Activated CD4-positive, alpha-beta T cell treated with anti-CD3 and anti-CD28 coated beads, Interleukin-2, amount 10 ng/mL, durations not matched to agents 24 days and 14 days (primary cell): ENCODE measurements at regions not wholly inside any gene's neighbourhood (a gene's known extent, or its start where the extent isn't known, plus 50 kb on each side); places are given as distances from the start of the nearest gene placed in this dataset.
"Not testable (repeated sequence)": the region's sequence is repeated elsewhere in the genome, so short reads cannot be mapped to it uniquely, and the experiment has no call there.

Experiments used
- DNase-seq: peaks from one replicate; pipeline ENCODE4 v3.0.0; 2022
- H3K27ac Mint-ChIP-seq: one replicate; pipeline ENCODE4 v1.8.0; 2022; ENCODE audit warnings: mild to moderate bottlenecking, mixed read lengths
- H3K27me3 Mint-ChIP-seq: one replicate; pipeline ENCODE4 v1.8.0; 2022; ENCODE audit warnings: mixed read lengths
- H3K36me3 Mint-ChIP-seq: one replicate; pipeline ENCODE4 v1.8.0; 2022; ENCODE audit warnings: low read depth, mild to moderate bottlenecking, mixed read lengths
- H3K4me1 Mint-ChIP-seq: one replicate; pipeline ENCODE4 v1.8.0; 2021; ENCODE audit warnings: mixed read lengths
- H3K4me3 Mint-ChIP-seq: one replicate; pipeline ENCODE4 v1.8.0; 2022; ENCODE audit warnings: mild to moderate bottlenecking, moderate library complexity, mixed read lengths
- H3K9me3 Mint-ChIP-seq: one replicate; pipeline ENCODE4 v1.8.0; 2021; ENCODE audit warnings: mixed read lengths
- intact Hi-C: fragments of 100-400 bp; cut with micrococcal nuclease; formaldehyde crosslinking; loops from one replicate; pipeline ENCODE4 v1.15.1; 2023

DNA sequence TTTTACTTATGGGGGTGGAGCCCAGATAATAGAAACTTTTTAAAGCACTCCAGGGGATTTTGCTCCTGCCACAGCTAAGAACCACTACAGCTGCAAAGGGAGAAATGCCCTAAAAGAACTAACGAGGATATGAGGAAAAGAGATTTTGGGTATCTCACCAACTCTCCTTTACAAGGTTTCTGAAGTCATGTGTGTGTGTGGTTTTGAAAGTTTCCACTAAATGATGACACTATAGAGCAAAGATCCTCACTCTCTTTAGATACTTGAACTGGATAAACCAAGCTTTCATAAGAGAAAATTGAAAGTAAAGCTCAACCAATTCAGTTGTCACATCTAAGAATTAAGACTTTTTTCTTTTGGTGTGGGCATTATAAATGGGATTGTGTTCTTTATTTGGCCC is 455.3 kb upstream of the ALCAM start:
- no peaks in the 10 kb centered on the region for H3K27me3 Mint-ChIP-seq
- no peaks in the 10 kb centered on the region for H3K9me3 Mint-ChIP-seq
- H3K27ac Mint-ChIP-seq: no peak overlapping the region
- no peak overlapping the region for H3K4me3 Mint-ChIP-seq
- DNase-seq: no peak
- H3K36me3 Mint-ChIP-seq: no peaks in the 10 kb centered on the region
- H3K4me1 Mint-ChIP-seq: no peaks in the 10 kb centered on the region
- intact Hi-C loops: no loop called here

DNA sequence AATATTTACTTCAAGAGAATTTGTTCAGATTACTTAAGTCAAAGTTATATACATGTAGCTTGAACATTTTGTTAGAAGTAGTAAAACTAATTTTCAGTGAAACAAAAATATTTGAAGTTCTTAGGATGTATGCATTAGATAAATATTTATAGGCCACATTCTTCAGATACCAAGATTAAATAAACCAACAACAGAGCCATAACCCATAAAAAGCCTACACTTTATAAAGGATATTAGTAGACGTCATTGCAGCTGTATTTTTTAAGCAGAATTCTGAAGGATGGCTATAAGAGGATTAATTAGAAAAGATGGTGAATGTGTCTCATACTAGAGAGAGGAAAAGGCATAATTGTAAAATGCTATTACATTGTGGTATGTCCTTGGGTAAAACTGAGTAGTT is 449.7 kb upstream of the ALCAM start:
- no peaks in the 10 kb centered on the region for H3K9me3 Mint-ChIP-seq
- H3K4me3 Mint-ChIP-seq: no peak overlapping the region
- no peaks in the 10 kb centered on the region for H3K36me3 Mint-ChIP-seq
- H3K4me1 Mint-ChIP-seq: no peaks in the 10 kb centered on the region
- intact Hi-C loops: no loop called here
- H3K27ac Mint-ChIP-seq: no peak overlapping the region
- no peak for DNase-seq
- H3K27me3 Mint-ChIP-seq: no peaks in the 10 kb centered on the region

DNA sequence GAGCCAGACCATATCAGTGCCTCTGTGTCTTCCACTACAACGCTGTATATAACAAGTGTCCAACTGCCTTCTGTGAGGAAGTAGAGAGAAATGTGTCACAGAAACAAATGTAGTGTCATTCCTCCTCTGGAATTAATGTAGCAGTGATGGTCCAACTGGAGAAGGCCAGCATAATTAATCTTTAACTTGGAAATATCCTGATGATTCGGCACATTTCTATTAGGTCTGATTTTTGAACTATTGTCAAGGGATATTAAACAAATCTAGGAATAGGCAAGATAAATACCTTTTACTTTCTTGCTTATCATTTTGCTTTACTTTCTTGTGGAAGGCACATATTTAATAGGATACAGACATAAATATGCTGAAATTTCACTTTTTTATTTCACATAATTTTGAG is 446.2 kb upstream of the ALCAM start:
- Mint-ChIP-seq H3K27ac (no peak overlapping the region), H3K9me3 (no peaks in the 10 kb centered on the region), H3K4me3 (no peak overlapping the region), H3K4me1 (no peaks in the 10 kb centered on the region), H3K27me3 (no peaks in the 10 kb centered on the region), H3K36me3 (no peaks in the 10 kb centered on the region)
- no peak for DNase-seq
- intact Hi-C loops: no loop called here

DNA sequence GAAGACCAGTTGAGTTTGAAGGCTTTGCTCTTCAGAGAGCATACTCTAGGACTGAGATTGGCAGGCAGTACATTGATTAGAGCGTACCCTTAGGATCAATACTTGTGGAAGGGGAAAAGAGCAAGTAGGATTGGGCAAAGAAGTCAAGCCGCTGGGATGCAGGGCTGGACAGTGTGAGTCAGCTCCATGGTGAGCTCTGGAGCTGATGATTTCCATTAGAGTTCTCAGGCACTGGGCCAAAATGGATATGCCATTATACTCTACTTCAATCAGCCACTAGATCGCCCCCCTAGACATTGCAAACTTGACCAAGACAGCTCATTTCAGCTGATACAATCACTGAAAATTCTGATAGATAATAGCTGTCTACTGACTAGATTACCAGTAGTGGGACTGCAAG is 432.7 kb upstream of the ALCAM start:
- no peak for DNase-seq
- intact Hi-C loops: no loop called here
- Mint-ChIP-seq H3K27ac (no peak overlapping the region), H3K4me1 (no peaks in the 10 kb centered on the region), H3K9me3 (peaks cover 10% of the 10 kb centered on the region), H3K4me3 (no peak overlapping the region), H3K36me3 (no peaks in the 10 kb centered on the region), H3K27me3 (no peaks in the 10 kb centered on the region)

DNA sequence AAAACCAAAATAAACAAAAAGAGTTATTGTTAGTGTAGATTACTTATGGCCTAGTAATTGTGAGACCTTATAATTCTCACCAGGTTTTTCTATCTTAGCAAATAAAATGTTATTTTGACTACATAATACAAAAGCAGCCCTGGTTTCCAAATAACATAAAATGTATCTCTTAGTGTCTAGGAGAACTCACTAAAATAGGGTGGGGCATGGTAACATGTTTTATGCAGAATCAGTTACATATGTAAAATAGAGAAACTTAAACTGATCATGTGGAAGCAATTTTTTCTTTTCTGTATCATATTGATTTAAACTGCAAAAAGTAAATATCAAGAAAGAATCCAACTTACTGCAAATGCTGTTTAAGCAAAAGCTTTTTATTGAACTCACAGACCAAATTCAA is 431.1 kb upstream of the ALCAM start:
- no peak for DNase-seq
- peaks cover 10% of the 10 kb centered on the region for H3K9me3 Mint-ChIP-seq
- no peak overlapping the region for H3K27ac Mint-ChIP-seq
- no peaks in the 10 kb centered on the region for H3K4me1 Mint-ChIP-seq
- H3K36me3 Mint-ChIP-seq: no peaks in the 10 kb centered on the region
- H3K27me3 Mint-ChIP-seq: no peaks in the 10 kb centered on the region
- H3K4me3 Mint-ChIP-seq: no peak overlapping the region
- intact Hi-C loops: no loop called here

DNA sequence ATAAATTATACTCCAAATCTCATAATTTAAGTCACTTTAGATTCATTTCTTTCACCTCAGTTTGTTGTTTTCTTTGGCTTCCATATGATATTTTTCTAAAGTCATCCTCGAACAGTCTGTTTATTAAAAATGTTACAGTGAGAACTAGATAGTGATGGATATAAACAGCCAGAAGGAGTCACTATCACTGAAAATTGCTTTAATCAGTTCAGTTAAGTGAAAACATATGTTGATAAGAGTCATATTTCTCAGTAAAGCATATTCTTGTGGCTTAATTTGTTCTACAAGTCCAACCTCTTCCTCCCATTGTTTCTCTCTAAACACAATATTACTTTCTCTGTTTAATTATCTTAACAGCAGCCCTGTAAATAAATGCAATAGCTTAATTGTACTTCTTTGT is 427.5 kb upstream of the ALCAM start:
- H3K9me3 Mint-ChIP-seq: no peaks in the 10 kb centered on the region
- no peak overlapping the region for H3K27ac Mint-ChIP-seq
- H3K27me3 Mint-ChIP-seq: no peaks in the 10 kb centered on the region
- no peak overlapping the region for H3K4me3 Mint-ChIP-seq
- H3K4me1 Mint-ChIP-seq: no peaks in the 10 kb centered on the region
- no peak for DNase-seq
- intact Hi-C loops: no loop called here
- no peaks in the 10 kb centered on the region for H3K36me3 Mint-ChIP-seq

DNA sequence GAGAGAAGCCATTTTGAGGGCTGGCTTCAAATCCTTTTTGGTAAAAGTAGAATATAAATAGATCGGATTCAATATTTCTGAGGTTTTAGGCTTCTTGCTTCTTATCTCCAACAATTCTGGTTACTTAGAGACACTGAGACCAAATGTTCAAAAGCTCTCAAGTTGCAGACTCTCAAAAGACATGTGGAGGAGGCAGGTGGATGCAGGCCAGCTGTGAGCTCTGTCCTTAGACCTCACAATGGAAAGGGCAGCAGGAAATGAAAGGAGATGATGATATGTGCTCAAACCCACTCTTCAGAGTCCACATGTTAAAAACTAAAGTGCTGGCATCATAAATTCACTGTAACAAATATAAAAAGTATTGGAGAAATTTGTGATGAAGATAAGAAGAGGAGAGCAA is 424.9 kb upstream of the ALCAM start:
- H3K9me3 Mint-ChIP-seq: peaks cover 4% of the 10 kb centered on the region
- no peak overlapping the region for H3K27ac Mint-ChIP-seq
- H3K4me3 Mint-ChIP-seq: no peak overlapping the region
- intact Hi-C loops: no loop called here
- no peaks in the 10 kb centered on the region for H3K36me3 Mint-ChIP-seq
- H3K4me1 Mint-ChIP-seq: no peaks in the 10 kb centered on the region
- no peak for DNase-seq
- no peaks in the 10 kb centered on the region for H3K27me3 Mint-ChIP-seq

DNA sequence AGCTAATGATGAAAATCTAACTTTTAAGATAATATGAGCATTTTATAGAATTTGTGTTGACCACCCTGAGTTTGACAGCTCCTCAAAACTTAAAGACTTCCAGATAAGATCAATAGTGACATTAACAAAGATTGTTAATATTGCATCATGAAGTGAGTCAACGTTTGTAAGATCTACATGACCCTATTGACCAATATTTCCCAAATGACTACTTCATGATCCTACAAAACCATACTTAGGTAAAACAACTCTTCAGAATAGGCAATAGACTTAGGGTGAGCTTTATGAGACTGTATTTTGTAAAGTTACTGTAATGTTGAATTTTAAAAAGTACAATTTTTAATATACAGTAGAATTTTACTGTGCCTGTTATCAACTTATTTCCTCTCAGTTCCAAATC is 422.7 kb upstream of the ALCAM start:
- Mint-ChIP-seq H3K4me3 (no peak overlapping the region), H3K4me1 (no peaks in the 10 kb centered on the region), H3K27ac (no peak overlapping the region), H3K9me3 (peaks cover 4% of the 10 kb centered on the region), H3K36me3 (no peaks in the 10 kb centered on the region), H3K27me3 (no peaks in the 10 kb centered on the region)
- intact Hi-C loops: no loop called here
- no peak for DNase-seq

DNA sequence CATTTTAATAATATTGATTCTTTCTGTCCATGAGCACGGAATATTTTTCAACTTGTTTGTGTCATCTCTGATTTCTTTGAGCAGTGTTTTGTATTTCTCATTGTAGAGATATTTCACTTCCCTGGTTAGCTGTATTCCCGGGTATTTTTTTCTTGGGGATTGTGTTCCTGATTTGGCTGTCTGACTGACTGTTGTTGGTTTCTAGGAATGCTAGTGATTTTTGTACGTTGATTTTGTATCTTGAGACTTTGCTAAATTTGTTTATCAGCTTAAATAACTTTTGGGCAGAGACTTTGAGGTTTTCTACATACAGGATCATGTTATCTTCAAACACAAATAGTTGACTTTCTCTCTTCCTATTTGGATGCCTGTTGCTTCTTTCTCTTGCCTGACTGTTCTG is 418.8 kb upstream of the ALCAM start:
- Mint-ChIP-seq H3K36me3 (no peaks in the 10 kb centered on the region), H3K27me3 (no peaks in the 10 kb centered on the region), H3K9me3 (peaks cover 4% of the 10 kb centered on the region), H3K27ac (no peak overlapping the region), H3K4me1 (no peaks in the 10 kb centered on the region), H3K4me3 (no peak overlapping the region)
- no peak for DNase-seq
- intact Hi-C loops: no loop called here

DNA sequence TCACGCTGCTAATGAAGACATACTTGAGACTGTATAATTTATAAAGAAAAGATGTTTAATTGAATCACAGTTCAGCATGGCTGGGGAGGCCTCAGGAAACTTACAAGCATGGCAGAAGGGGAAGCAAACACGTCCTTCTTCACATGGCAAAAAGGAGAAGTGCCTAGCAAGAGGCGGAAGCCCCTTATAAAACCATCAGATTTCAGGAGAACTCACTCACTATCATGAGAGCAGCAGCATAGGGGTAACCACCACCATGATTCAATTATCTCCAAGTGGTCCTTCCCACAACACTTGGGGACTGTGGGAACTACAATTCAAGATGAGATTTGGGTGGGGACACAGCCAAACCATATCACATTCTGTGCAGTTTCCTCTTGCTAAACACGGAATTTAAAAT is 416.9 kb upstream of the ALCAM start:
- intact Hi-C loops, H3K9me3 Mint-ChIP-seq, H3K36me3 Mint-ChIP-seq, H3K4me1 Mint-ChIP-seq, H3K27me3 Mint-ChIP-seq, H3K27ac Mint-ChIP-seq, H3K4me3 Mint-ChIP-seq, DNase-seq: not testable (repeated sequence)

DNA sequence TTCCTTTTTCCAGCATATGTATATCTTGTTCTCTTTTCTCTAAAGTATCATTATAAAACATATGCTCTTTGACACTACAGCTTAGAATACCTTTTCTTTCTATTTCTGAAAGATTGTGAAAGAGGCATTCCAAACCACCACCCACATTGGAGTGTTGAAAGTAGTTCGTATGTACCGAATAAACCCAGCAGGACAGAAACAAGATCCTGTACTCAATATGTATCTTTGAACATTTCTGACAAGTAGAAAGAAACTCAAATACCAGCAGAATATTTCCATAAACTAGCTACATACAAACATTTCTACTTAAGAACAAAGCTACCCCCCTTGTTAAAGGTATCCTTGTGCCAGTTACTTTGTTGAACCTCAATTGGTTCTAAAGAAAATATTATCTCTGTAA is 415.3 kb upstream of the ALCAM start:
- no peaks in the 10 kb centered on the region for H3K4me1 Mint-ChIP-seq
- H3K36me3 Mint-ChIP-seq: no peaks in the 10 kb centered on the region
- intact Hi-C loops: no loop called here
- H3K4me3 Mint-ChIP-seq: no peak overlapping the region
- H3K27me3 Mint-ChIP-seq: no peaks in the 10 kb centered on the region
- no peak for DNase-seq
- no peak overlapping the region for H3K27ac Mint-ChIP-seq
- no peaks in the 10 kb centered on the region for H3K9me3 Mint-ChIP-seq

DNA sequence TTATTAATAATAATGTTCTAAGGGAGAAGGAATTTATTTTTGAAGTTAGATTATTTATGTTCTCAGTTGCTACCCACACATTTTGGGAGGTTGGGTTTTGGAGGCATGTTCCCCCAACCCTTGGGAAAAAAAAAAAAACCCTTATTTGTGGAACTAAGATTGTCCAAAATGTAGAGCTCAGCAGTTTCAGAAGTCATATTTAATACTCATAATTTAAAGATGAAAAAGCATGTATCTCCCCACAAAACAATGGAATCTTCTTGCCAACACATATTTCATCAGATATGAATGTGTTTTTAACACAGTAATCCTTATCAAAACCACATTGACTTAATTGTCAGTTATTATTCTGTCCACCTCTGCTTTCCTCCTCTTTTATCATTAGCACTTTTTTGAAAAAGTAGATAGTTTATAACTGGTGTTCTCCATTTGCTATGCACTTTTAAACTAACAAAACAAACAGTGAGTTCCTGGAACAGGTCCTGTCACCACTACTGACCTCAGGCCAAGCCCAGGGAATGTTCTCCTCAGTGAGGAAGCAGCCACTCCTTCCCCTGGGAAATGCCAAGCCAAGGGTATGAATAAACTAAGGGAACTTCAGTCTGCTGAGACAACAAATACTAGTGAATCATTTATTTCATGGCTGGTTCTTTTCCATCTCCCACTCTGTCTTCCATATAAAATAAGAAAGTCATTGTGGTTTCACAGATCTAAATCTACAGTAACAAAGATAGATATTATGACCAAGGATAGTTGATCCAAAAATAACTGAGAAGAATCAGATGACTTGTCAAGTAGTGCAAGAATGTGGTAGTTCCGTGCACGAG is 414.4 kb upstream of the ALCAM start:
- intact Hi-C loops: no loop called here
- Mint-ChIP-seq H3K4me1 (no peaks in the 10 kb centered on the region), H3K36me3 (no peaks in the 10 kb centered on the region), H3K9me3 (no peaks in the 10 kb centered on the region), H3K27me3 (no peaks in the 10 kb centered on the region), H3K27ac (no peak overlapping the region), H3K4me3 (no peak overlapping the region)
- DNase-seq: no peak

DNA sequence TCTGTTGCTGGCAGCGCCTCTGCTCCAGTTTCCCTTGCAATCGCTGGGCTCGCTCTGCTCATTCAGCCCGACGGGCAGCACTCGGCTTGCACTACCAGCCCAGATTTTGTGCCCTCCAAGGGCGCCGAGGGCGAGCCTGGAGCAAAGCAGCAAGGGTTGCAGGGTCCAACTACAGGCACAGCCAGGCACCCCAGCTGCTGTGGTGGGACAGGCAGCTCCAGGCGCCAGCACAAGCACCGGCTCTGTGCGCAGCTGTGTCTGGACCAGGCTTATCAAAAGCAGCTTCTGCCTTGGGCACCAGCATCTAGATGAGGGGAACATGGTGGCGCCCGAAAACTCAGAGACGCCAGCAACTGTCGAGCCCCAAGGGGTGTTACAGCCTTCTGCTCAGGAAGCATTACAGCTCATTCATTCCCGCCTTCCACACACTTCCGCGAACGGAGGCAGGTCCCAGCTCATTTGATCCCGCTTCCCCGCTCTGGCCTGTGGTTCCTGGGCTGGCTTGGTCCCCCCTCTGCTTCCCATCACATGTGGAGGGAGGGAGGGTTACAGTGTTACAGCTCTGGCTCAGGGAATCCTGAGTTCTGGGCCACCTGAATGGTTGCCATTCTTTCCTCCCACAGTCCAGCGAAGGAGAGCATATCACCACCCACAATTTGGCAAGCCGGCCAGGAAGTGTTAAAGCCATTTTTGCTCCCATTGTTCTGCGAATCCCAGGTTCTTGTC is 409.9 kb upstream of the ALCAM start:
- Mint-ChIP-seq H3K4me1 (no peaks in the 10 kb centered on the region), H3K27me3 (no peaks in the 10 kb centered on the region), H3K9me3 (no peaks in the 10 kb centered on the region), H3K36me3 (no peaks in the 10 kb centered on the region), H3K4me3 (no peak overlapping the region), H3K27ac (no peak overlapping the region)
- no peak for DNase-seq
- intact Hi-C loops: no loop called here

DNA sequence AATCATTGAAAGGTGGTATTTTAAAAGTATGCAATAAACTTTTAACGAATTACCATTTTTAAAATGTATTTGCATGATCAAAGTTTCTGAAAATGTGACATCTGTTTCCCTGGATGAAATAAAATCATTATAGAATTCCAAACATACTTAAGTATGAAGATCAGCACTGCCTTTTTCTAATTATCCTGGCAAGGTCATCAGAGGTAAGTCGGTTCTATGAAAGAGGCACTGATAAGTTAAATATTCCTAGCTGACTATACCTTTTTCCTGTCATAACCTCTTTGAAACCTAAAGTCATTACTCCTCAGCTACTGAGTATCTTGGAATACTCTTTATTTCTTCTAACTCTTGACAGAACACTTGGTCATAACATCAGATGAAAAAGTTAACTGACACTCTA is 406.1 kb upstream of the ALCAM start:
- no peaks in the 10 kb centered on the region for H3K27me3 Mint-ChIP-seq
- no peaks in the 10 kb centered on the region for H3K9me3 Mint-ChIP-seq
- no peak overlapping the region for H3K27ac Mint-ChIP-seq
- no peaks in the 10 kb centered on the region for H3K36me3 Mint-ChIP-seq
- DNase-seq: no peak
- no peaks in the 10 kb centered on the region for H3K4me1 Mint-ChIP-seq
- intact Hi-C loops: no loop called here
- H3K4me3 Mint-ChIP-seq: no peak overlapping the region

DNA sequence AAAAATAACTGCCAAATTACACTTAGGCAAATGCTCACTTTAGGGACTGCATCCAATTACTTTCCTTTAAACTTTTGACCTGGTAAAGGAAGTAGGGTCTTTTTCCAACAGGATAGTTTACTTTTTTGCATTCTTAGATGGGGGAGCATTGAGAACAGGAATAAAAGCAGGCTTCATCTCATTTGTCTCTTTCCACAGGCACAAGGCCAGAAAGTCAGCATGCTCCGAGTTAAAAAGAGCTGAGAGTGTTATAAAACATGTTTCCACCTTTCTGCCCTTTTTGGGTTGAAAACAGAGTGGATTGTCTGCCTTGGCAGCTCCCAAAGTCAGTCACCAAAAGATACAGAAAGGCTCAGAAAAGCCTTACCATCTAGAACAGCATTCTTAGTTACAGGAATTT is 404.9 kb upstream of the ALCAM start:
- H3K4me1 Mint-ChIP-seq: no peaks in the 10 kb centered on the region
- no peaks in the 10 kb centered on the region for H3K9me3 Mint-ChIP-seq
- H3K27me3 Mint-ChIP-seq: no peaks in the 10 kb centered on the region
- intact Hi-C loops: no loop called here
- no peak for DNase-seq
- H3K4me3 Mint-ChIP-seq: no peak overlapping the region
- H3K36me3 Mint-ChIP-seq: no peaks in the 10 kb centered on the region
- H3K27ac Mint-ChIP-seq: no peak overlapping the region
